ENCODE measurements at regions not wholly inside any gene's neighbourhood (a gene's known extent, or its start where the extent isn't known, plus 50 kb on each side); places are given as distances from the start of the nearest gene placed in this dataset.

- TF ChIP-seq CHD7 (IDR thresholded peaks at IDR 0.05; ENCODE audit: insufficient replicate concordance, low read length) (no peak), TBP (IDR thresholded peaks at IDR 0.05; ENCODE audit: low read depth, low read length) (no peak), KDM5A (IDR thresholded peaks at IDR 0.05; ENCODE audit: low read length) (no peak), PHF8 (conservative IDR thresholded peaks at IDR 0.05; ENCODE audit: low read depth, low read length) (no peak), EZH2 (IDR thresholded peaks at IDR 0.05; ENCODE audit: low read depth, low read length, severe bottlenecking) (no peak), RBBP5 (IDR thresholded peaks at IDR 0.05; ENCODE audit: borderline replicate concordance, low read depth, low read length) (no peak), POU5F1 (IDR thresholded peaks at IDR 0.05; ENCODE audit: low read depth, low read length) (no peak)
These were observed 105.4 kb upstream of the LGALSL start (continued) for GRCh38 chr2:64348386-64349130.

All from H1 (cell line).